ENCODE measurements at regions not wholly inside any gene's neighbourhood (a gene's known extent, or its start where the extent isn't known, plus 50 kb on each side); places are given as distances from the start of the nearest gene placed in this dataset.

GRCh38 chr18:63071701-63072141 is 247.8 kb downstream of the BCL2 start:
- H3K36me3 ChIP-seq (ENCODE audit: insufficient read depth, low read length) = no peaks in the 10 kb centered on the region
- H2AFZ ChIP-seq (ENCODE audit: low read length) = no peak overlapping the region
- H3K27ac ChIP-seq (ENCODE audit: low read depth, low read length, poor library complexity, severe bottlenecking) = no peak overlapping the region
- POLR2A ChIA-PET = no interaction called here
- no peaks in the 10 kb centered on the region for H3K4me1 ChIP-seq (ENCODE audit: insufficient read depth, low read length, poor library complexity, severe bottlenecking)
- no peaks in the 10 kb centered on the region for H3K9me3 ChIP-seq (ENCODE audit: low read length)
- TF ChIP-seq CTCF (conservative IDR thresholded peaks at IDR 0.05; ENCODE audit: low read length) (no peak), EZH2phosphoT487 (IDR thresholded peaks at IDR 0.05; ENCODE audit: borderline replicate concordance, low read depth, low read length) (no peak)
- CTCF ChIA-PET (ENCODE audit: unreplicated experiment) = no interaction called here
- H3K4me3 ChIP-seq (ENCODE audit: low read depth, low read length, poor library complexity, severe bottlenecking) = no peak overlapping the region
- no peaks in the 10 kb centered on the region for H3K79me2 ChIP-seq (ENCODE audit: insufficient read depth, low read depth, low read length)
- no peak for DNase-seq (ENCODE audit: low spot score)
- intact Hi-C loops (cut with micrococcal nuclease; ENCODE audit: unreplicated experiment) = no loop called here
- BruUV-seq (replicated peaks) = no TSS peak
- no peak overlapping the region for H3K4me2 ChIP-seq (ENCODE audit: low read length)
- no peaks in the 10 kb centered on the region for H4K20me1 ChIP-seq (ENCODE audit: insufficient read depth, low read length)
- H3K9me2 ChIP-seq (ENCODE audit: insufficient read depth, low read length) = no peaks in the 10 kb centered on the region

- no peak for DNase-seq (ENCODE audit: low spot score)
- no peaks in the 10 kb centered on the region for H4K20me1 ChIP-seq (ENCODE audit: insufficient read depth, low read length)
- H3K27ac ChIP-seq (ENCODE audit: low read depth, low read length, poor library complexity, severe bottlenecking) = no peak overlapping the region
- POLR2A ChIA-PET = no interaction called here
- TF ChIP-seq CTCF (conservative IDR thresholded peaks at IDR 0.05; ENCODE audit: low read length) = no peak
- TF ChIP-seq EZH2phosphoT487 (IDR thresholded peaks at IDR 0.05; ENCODE audit: borderline replicate concordance, low read depth, low read length) = no peak
- H3K79me2 ChIP-seq (ENCODE audit: insufficient read depth, low read depth, low read length) = no peaks in the 10 kb centered on the region
- no peaks in the 10 kb centered on the region for H3K9me3 ChIP-seq (ENCODE audit: low read length)
- H3K9me2 ChIP-seq (ENCODE audit: insufficient read depth, low read length) = no peaks in the 10 kb centered on the region
- BruUV-seq (replicated peaks) = no TSS peak
- CTCF ChIA-PET (ENCODE audit: unreplicated experiment) = no interaction called here
- intact Hi-C loops (cut with micrococcal nuclease; ENCODE audit: unreplicated experiment) = no loop called here
- H2AFZ ChIP-seq (ENCODE audit: low read length) = no peak overlapping the region
- no peaks in the 10 kb centered on the region for H3K36me3 ChIP-seq (ENCODE audit: insufficient read depth, low read length)
- no peak overlapping the region for H3K4me2 ChIP-seq (ENCODE audit: low read length)
- H3K4me3 ChIP-seq (ENCODE audit: low read depth, low read length, poor library complexity, severe bottlenecking) = no peak overlapping the region
- no peaks in the 10 kb centered on the region for H3K4me1 ChIP-seq (ENCODE audit: insufficient read depth, low read length, poor library complexity, severe bottlenecking)
These were observed 248.6 kb downstream of the BCL2 start for GRCh38 chr18:63070767-63071502.

GRCh38 chr18:63069496-63069895 is 250.1 kb downstream of the BCL2 start:
- no peak for TF ChIP-seq CTCF (conservative IDR thresholded peaks at IDR 0.05; ENCODE audit: low read length)
- TF ChIP-seq EZH2phosphoT487 (IDR thresholded peaks at IDR 0.05; ENCODE audit: borderline replicate concordance, low read depth, low read length) = no peak
- CTCF ChIA-PET (ENCODE audit: unreplicated experiment) = no interaction called here
- POLR2A ChIA-PET = no interaction called here

More at GRCh38 chr18:63069496-63069895, 250.1 kb downstream of the BCL2 start:
- intact Hi-C loops (cut with micrococcal nuclease; ENCODE audit: unreplicated experiment) = no loop called here
- no peak for DNase-seq (ENCODE audit: low spot score)
- Histone ChIP-seq H2AFZ (ENCODE audit: low read length) (no peak overlapping the region), H3K36me3 (ENCODE audit: insufficient read depth, low read length) (no peaks in the 10 kb centered on the region), H3K4me1 (ENCODE audit: insufficient read depth, low read length, poor library complexity, severe bottlenecking) (no peaks in the 10 kb centered on the region), H3K27ac (ENCODE audit: low read depth, low read length, poor library complexity, severe bottlenecking) (no peak overlapping the region), H3K79me2 (ENCODE audit: insufficient read depth, low read depth, low read length) (no peaks in the 10 kb centered on the region), H3K9me2 (ENCODE audit: insufficient read depth, low read length) (no peaks in the 10 kb centered on the region), H4K20me1 (ENCODE audit: insufficient read depth, low read length) (no peaks in the 10 kb centered on the region), H3K9me3 (ENCODE audit: low read length) (no peaks in the 10 kb centered on the region), H3K4me2 (ENCODE audit: low read length) (no peak overlapping the region), H3K4me3 (ENCODE audit: low read depth, low read length, poor library complexity, severe bottlenecking) (no peak overlapping the region)
- BruUV-seq (replicated peaks) = no TSS peak

Data from OCI-LY7 (cell line).